HG02678 (cell line): ENCODE measurements at regions not wholly inside any gene's neighbourhood (a gene's known extent, or its start where the extent isn't known, plus 50 kb on each side); places are given as distances from the start of the nearest gene placed in this dataset.

ENCODE experiments used
- ATAC-seq: cut with Tn5 transposase; IDR thresholded peaks from one replicate; pipeline ENCODE4 v1.9.1; 2021; ENCODE audit warnings: mild to moderate bottlenecking, moderate library complexity; ENCODE audit not compliant: unreplicated experiment

- ATAC-seq, result no peak
These were observed 414.9 kb downstream of the GLRX3 start for GRCh38 chr10:130550952-130551674.

GRCh38 chr10:130551676-130552075, 415.5 kb downstream of the GLRX3 start:
- no peak for ATAC-seq

GRCh38 chr10:130553826-130554225, 417.6 kb downstream of the GLRX3 start:
- ATAC-seq, result no peak

GRCh38 chr10:130554701-130555410, 418.7 kb downstream of the GLRX3 start:
- ATAC-seq, result no peak

- ATAC-seq, result no peak
These were observed 419.2 kb downstream of the GLRX3 start for GRCh38 chr10:130555411-130555750.

GRCh38 chr10:130557181-130557845, 421.1 kb downstream of the GLRX3 start:
- no peak for ATAC-seq

- ATAC-seq, result no peak
These were observed 422.8 kb downstream of the GLRX3 start for GRCh38 chr10:130558746-130559546.

GRCh38 chr10:130559547-130559880, 423.3 kb downstream of the GLRX3 start:
- ATAC-seq, result no peak

GRCh38 chr10:130560116-130560515, 423.9 kb downstream of the GLRX3 start:
- no peak for ATAC-seq

GRCh38 chr10:130560573-130560972, 424.4 kb downstream of the GLRX3 start:
- ATAC-seq, result no peak

- no peak for ATAC-seq
These were observed 425.5 kb downstream of the GLRX3 start for GRCh38 chr10:130561681-130562080.

GRCh38 chr10:130567011-130567410, 430.8 kb downstream of the GLRX3 start:
- no peak for ATAC-seq

- ATAC-seq, result no peak
These were observed 431.2 kb downstream of the GLRX3 start for GRCh38 chr10:130567436-130567835.

GRCh38 chr10:130568246-130568645, 432.1 kb downstream of the GLRX3 start:
- ATAC-seq, result no peak

GRCh38 chr10:130570074-130570473, 433.9 kb downstream of the GLRX3 start:
- ATAC-seq, result no peak

GRCh38 chr10:130571674-130572073, 435.5 kb downstream of the GLRX3 start:
- no peak for ATAC-seq

- ATAC-seq, result no peak
These were observed 437.3 kb downstream of the GLRX3 start for GRCh38 chr10:130573446-130573845.

- no peak for ATAC-seq
These were observed 439.6 kb downstream of the GLRX3 start for GRCh38 chr10:130575756-130576285.

- no peak for ATAC-seq
These were observed 440.2 kb downstream of the GLRX3 start for GRCh38 chr10:130576427-130576826.

- no peak for ATAC-seq
These were observed 440.8 kb downstream of the GLRX3 start for GRCh38 chr10:130577039-130577438.
